Stimulated activated CD4-positive, alpha-beta T cell treated with anti-CD3 and anti-CD28 coated beads, Interleukin-15, amount 100 ng/mL, for 1 hour (primary cell): ENCODE measurements at regions not wholly inside any gene's neighbourhood (a gene's known extent, or its start where the extent isn't known, plus 50 kb on each side); places are given as distances from the start of the nearest gene placed in this dataset.

Source experiments
- DNase-seq, 2 donors: peaks; one replicate each; pipeline ENCODE4 v3.0.0-alpha.2; 2020; ENCODE audit warnings: low read depth in 1 of 2, low spot score in 1 of 2

- no peak for DNase-seq
Observed at GRCh38 chr3:10759495-10759894, 56.5 kb upstream of the SLC6A11 start.

DNA sequence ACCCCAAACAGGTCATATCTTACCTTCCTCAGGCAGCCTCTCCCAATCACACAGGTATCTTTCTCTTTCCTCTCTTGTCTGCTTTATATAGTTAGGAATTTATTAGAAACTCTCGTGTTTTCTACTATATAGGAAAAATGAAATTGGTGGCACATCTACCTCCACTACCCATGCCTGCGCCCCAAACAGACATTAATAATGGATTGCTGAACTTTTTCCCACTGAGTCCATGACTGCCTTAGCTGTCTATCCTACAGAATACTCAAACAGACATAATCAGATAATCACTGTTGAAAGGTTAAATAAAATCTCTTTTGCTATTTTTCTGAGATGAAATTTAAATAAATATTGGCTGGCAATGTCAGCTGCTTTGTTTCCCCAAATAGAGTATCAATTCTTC lies 55.8 kb upstream of the SLC6A11 start:
- no peak for DNase-seq

- DNase-seq = no peak
Observed at GRCh38 chr3:10761583-10761982, 54.4 kb upstream of the SLC6A11 start.

DNA sequence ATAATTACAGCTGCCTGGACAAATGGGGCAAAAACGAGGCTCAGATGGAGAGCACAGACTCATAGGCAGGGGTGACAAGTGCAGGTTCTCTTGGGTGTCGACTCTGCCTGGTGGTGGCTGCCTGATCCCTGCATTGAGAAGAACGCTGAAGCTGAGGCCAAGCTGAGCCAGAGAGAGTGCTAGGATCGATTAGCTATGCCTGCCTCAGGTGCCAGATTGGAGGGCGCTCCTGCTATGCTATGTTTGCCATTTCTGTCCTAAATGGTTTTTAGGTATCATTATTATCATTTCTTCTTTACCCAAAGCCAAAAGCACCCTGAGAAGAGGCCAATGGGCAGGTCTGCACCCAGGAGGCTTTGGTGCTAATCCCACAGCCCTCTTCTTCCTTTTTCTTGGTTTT lies 53.9 kb upstream of the SLC6A11 start:
- no peak for DNase-seq

DNA sequence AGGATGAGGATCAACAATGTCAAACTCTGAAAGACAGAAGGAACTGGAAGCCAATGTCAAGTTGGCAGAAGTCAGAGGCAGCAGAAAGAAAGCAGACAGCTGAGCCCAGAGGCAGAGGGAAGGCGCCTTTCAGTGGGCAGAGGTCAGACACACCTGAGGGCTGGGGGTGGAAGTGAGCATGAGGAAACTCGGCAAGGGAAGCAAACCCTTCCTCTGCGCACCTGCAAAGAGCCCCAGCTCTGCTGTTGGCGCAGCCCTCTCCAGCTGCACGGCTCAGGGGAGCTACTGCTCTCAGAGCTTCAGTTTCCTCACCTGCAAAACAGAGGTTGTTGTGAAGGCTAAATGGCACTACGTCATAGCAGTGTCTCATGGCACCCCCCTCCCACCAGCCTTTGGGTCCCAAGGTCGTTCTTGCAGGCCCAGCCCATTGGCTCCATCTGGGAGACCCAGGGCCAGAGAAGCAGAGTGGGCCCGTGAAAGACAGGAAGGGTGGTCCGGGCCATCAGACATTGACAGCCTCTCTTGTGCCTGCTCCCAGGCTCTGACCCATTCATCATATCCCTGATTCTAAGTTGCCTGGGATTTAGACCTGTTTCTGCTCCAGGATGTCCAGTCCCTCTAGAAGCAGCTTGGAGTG lies 53.3 kb upstream of the SLC6A11 start:
- no peak for DNase-seq

DNA sequence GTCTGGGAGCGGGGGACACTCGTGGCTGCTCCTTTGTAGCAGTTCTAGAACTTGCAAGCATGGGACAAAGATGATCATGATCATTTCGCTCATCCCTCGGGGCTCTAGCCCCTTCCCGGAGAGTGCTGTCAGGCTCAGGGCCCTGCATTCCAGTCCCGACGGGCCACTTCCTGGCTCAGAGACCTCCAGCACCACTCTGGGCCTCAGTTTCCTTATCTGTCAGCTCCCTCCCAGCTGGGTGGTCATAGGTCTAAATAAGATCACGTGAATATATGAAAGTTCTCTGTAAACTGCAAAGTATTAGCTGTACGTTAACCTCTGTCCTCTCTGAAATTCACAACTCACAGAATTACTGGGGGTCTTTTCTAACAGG lies 52.8 kb upstream of the SLC6A11 start:
- DNase-seq = no peak

DNA sequence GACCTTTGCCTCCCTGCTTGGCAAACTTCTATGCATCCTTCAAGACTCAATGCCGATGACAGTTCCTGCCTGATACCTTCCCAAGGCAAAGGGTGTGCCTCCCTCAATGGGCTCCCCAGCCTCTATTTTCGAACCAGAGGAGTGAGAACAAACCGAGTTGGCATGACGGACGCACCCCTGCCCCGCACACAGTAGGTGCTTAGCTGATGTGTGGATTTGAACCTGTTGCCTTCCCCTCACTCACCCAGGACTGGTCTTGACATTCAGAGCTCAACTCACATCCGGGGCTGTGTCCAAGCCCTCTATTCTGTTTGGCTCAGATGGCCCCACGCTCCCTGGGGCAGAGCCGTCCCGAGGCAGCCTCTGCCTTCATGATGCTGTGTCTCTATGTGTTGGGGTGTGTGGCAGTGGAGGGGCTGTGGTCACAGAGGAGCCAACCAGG lies 52.2 kb upstream of the SLC6A11 start:
- no peak for DNase-seq

DNA sequence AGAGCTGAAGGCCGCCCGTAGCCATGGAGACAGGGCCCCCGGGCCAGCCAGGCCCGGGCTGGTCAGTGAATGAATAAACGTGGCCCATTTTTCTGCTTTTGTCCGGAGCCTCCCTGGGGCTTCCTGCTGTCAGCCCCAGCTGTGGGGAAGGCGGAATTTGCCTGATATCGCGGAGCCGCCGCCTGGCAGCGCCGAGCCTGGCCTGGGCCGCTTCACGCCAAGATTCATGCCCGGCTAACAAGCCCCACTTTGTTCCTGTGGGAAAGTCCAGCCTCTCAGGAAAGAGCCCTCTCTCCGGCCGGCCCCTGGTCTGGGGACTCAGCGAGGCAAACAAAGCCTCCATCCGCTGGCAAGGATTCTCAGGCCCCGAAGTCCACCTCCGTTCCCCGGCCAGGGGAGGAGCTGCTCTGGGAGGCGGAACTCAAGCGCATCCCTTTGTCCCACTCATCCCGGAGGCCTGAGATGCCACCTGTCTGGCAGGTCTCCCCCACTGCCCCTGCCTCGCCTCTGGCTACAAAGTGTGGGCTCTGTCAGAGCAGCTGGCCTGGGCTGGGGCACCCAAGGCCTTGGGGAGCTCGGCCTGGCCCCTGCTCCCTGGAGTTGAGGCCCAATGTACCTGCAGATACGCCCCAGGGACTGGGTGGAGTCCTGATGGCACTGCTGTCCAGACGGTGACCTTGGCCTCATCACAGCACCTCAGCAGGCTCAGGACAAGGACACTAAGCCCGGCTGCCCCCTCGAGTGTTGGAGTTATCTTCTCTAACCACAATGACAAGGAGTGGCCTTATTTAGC lies 51.6 kb upstream of the SLC6A11 start:
- DNase-seq = no peak

DNA sequence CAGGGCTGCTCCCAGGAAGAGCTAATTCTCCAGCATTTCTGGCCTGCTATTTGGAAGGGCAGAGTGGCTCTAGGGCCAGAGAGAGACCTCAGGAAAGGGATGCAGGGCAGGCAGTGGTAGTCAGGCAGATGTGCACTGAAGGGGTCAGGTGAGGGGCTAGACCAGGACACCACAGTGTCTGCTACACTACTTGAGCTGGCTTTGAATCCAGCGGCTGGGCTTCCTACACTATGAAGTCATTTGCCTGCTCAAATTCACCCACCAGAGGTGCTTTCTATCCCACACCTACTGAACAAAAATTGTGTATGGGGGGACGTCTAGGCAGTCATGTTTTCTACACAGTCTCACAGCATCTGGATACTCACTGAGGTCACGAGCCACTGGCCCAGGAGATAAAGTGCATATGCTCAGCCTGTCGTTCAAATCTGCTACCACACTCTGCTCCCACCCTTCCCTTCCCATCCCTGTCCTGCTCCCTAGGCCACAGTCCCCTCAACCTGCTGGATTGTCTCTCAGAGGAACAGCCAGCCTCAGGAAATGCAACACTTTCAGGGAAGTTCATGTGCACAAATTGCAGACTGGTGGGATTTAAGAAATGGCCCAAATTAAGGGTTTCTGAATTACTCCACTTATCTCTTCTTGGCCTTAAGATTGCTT lies 49.9 kb upstream of the SLC6A11 start:
- DNase-seq = no peak
